ENCODE measurements at regions not wholly inside any gene's neighbourhood (a gene's known extent, or its start where the extent isn't known, plus 50 kb on each side); places are given as distances from the start of the nearest gene placed in this dataset.
A peak's percentile ranks its signal among the peaks of the same experiment; 100 is the strongest.
"Not testable (repeated sequence)": the region's sequence is repeated elsewhere in the genome, so short reads cannot be mapped to it uniquely, and the experiment has no call there.

DNA sequence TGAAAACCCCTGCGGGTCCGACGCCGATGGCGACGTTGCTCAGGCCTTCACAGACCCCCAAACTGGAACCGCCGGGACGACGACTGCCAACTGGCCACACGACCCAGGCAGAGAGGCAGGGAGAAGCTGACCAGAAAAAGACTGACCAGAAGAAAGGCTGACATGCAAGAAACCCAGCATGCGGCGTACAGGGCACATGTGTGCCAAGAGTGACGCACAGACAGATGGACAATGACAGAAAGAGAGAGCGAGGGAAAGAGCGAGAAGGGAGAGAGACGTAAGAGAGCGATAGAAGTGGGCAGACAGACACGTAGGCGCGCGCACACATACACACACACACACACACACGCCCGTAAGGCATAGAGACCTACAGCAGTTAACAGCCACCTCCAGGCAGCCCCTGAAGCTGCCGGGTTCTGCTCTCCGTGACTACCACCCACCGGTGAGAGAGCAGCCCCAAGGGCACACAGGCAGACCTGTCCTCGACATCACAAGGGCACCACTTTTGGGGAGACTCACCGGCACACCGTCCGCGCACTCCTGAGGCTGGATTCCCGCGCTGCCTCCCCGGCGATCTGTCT, 67.2 kb upstream of the ZNF527 start:
- no peak for DNase-seq

DNA sequence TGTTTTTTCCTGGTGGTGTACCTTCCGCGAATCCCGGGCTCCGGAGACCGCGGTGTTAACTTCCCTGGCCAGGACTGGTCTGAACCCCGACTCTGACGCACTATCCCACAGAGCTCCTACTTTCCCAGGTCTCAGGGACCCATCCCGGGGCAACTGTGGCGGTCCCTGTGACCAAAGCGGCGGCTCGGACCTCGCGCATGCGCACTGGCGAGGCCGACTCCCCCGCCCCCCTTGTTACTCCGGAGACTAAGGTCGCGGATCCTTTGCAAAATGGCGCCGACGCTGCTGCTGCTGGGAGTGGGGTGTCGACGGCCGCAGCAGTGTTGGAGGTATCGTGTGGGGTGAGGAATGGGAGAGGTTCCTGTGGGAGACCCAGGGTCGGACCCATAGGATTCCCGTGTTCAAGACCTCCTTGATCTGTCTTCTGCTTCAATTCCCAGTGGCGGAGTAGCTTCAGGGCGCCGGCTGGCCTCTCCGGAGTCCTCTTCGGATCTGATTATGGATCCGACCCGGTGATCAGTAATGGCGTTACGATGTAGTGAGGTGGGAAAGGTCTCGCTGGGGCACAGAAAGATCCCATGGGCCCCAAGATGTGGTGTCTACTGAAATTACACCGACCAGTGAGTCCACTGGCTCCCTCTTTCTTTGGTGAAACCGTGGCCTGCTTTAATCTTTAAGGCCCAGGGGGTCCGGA, 66.6 kb upstream of the ZNF527 start:
- no peak for DNase-seq

DNA sequence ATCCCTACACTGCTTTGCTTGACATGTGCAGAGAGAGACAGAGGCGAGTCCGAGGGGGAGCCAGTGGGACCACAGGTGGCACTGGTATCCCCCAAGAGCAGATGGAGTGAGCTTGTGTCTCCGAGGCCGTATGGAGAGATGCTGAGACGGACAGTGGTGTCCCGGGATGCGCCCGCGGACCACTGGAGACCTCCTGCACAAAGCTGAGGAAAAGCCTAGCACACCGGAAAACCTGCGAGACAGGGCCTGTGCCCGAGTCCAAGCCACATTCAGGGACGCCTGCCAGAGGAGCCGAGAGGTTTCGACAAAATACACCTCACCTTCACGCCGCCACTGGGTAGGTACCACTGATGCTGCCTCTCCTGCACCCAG, 66.0 kb upstream of the ZNF527 start:
- DNase-seq, result no peak

DNA sequence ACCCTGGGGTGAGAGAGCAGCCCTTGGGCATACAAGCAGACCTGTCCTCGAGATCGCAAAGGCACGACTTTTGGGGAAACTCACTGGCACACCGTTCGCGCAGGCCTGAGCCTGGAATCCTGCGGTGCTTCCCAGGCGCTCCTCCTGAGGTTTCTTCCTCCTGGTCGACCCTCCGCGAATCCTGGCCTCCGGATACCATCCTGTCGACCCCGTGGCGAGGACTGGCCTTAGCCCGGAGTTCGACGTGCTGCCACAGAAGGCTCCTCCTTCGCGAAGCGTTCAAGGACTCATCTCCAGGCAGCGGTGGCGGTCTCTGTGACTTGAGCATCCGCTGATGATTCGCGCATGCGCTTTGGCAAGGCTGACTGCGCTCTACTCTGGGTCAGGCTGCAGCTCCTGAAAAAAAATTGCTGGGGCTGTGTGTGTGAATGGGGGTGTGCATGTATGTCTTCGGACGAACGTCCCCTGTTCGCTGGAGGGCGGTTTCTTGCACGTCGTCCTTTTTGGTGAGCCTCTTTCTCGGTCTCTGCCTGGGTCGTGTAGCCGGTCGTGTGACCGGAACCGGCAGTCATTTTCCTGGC, 64.4 kb upstream of the ZNF527 start:
- no peak for DNase-seq

DNA sequence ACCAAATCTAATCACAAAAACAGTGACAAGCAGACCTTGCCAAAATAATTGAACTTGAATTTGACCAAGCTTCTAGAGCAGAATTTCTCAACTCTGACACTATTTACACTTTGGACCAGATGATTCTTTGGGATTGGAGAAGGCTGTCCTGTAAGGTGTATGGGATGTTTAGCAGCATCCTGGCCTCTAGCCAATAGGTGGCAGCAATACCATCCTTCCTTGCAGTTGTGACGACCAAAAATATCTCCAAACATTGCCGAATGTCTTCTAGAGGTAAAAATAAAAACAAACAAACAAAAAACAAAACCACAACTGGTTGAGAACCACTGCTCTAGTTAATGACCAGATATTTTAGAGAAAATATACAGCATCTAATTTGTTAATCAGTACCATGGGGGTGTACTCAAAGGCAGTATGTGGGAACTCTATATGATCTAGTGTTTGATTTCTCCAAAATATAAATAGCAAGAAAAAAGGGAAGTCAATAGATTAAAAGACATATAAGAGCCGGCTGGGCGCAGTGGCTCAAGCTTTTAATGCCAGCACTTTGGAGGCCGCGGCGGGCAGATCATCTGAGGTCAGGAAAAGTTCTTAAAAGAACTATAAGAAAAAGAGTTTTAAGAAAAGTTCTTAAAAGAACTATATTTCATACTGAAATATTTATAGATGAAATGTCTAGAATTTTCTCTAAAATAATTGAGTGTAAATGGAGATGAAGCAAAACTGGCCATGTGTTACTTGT, 60.9 kb upstream of the ZNF527 start:
- DNase-seq, result no peak

DNA sequence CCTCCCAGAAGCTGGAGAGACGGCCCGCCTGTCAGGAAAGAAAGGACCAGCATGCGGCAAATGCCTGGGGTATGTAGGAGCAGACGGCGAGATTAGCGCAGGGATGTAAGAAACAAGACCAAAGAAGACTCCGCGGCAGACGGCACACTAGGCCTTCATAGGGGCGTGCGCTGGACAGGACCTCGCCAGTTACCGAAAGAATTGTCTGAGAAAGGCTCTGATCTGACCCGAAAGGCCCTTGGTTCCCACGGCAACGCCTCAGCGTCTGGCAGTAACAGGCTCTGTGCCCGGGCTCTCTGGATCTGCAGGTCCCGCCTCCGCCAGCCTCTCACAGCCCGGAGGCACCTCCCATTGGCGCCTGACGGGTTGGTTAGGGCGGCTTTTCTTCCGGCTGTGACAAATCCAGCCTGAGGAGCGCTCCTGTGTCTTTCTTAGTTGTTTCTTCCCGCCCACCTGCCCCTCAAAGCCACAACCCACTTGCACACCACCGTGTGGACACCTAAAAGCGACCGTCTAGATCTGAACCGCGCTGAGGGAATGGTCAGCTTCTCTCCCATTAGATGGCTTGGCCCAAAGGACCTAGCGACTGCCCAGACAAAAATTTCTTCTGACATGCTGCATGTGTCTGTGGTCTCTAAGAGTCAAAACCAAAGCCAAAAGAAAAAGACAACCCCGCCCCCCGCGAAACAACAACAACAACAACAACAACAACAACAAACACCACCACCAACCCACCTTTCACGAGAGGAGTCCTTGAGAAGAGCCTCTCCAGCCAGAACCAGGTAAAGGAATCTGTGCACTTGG, 58.2 kb upstream of the ZNF527 start:
- peak; percentile 70 for DNase-seq

DNA sequence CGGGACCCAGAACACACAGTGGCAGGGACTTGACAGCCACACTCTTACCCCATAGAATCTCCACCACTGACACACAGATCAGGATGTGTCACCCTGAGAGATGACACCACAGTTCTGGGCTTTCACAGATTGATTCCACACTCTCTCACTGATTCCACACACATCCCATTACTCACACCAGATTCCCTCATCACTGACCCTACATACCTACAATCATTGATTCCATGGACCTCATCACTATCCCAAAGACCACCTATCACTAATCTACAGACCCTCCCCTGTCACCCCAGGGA, 57.6 kb upstream of the ZNF527 start:
- DNase-seq, result no peak

DNA sequence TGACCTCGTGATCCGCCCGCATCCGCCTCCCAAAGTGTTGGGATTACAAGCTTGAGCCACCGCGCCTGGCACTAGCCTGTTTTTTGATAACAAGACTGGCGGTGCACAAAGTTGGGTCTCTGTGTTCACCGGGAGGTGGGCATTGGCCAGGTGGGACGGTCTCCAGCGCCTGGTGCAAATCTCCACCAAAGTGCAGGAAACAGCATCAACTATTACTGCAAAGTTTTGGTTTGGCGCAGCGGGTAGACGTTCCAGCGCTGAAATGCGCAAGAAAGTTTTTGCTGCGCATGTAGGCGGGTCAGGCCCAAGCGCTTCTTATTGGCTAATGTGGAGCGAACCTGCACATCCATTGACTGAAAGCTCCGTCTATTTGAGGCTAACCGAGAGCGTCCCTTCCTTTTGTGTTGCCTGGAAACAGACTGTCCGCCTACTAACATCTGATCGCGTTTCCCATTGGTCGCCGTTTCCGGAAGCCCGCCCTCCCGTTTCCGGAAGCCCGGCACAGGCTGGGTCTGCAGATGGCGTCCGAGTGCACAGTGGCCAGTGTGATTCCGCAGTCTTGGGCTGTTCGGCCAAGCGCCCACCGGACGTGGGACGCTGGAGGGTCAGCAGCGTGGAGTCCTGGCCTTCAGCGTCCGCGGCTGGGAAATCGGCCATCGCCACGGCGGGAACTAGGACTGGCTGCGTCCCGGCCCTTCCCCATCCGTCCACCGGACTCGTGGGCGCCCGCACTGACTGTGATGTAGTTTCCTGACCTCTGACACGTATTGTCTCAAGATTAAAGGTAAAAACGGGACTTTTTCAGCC, 53.3 kb upstream of the ZNF527 start:
- DNase-seq, result peak; percentile 98

DNA sequence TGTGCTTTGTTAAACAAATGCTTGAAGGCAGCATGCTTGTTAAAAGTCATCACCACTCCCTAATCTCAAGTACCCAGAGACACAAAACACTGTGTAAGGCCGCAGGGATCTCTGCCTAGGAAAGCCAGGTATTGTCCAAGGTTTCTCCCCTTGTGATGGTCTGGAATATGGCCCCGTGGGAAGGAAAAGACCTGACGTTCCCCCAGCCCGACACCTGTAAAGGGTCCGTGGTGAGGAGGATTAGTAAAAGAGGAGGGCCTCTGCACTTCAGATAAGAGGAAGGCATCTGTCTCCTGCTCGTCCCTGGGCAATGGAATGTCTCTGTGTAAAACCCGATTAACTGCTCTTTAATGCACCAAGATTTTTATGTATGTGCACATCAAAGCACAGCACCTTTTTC, 49.9 kb upstream of the ZNF527 start:
- not testable (repeated sequence) for DNase-seq

All from left hindlimb (tissue), 1 donor.